HG02885 (cell line): ENCODE measurements at regions not wholly inside any gene's neighbourhood (a gene's known extent, or its start where the extent isn't known, plus 50 kb on each side); places are given as distances from the start of the nearest gene placed in this dataset.

ENCODE experiments used
- ATAC-seq: cut with Tn5 transposase; IDR thresholded peaks from one replicate; pipeline ENCODE4 v1.9.1; 2021; ENCODE audit warnings: mild to moderate bottlenecking; ENCODE audit not compliant: unreplicated experiment, poor library complexity

DNA sequence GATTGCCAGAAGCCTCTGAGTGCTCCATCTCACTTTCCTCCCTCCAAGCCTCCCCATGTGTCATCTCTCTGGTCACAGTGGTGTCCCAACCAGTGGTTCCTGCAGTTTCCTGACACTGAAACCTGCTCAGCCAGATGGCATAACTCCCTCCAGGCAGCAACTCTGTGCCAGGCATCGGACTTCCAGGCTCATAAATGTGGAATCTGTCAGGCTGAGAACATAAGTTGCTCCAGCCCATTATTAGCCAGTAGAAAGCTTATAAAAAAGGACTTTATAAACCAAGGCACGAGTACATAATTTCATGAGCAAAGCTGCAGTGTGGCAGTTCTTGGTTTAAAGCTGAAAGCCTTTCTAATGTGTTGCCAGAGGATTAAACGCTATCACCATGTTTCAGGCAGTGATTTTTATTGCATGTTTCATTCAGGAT lies 194.3 kb downstream of the DACT1 start:
- ATAC-seq = no peak

DNA sequence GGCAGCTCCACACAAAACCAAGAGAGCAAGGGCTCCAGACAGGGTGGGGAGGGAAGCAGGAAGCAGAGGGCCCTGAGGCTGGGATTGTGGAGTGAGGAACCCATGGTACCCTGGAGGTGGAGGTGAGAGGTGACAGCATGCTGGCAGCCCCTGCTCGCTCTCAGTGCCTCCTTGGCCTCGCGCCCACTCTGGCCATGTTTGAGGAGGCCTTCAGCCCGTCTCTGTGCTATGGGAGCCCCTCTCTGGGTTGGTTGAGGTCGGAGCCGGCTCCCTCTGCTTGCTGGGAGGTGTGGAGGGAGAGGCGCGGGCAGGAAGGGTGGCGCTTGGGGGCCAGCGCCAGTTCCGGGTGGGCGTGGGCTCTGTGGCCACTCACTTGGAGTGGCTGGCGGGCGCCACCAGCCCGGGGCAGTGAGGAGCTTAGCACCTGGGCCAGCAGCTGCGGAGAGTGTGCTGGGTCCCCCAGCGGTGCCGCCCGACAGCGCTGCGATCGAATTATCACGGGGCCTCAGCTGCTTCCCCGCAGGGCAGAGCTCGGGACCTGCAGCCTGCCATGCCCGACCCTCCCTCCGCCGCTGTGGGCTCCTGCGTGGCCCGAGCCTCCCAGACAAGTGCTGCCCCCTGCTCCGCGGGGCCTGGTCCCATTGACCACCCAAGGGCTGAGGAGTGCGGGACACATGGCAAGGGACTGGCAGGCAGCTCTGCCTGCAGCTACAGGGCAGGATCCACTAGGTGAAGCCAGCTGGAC lies 196.0 kb downstream of the DACT1 start:
- no peak for ATAC-seq

DNA sequence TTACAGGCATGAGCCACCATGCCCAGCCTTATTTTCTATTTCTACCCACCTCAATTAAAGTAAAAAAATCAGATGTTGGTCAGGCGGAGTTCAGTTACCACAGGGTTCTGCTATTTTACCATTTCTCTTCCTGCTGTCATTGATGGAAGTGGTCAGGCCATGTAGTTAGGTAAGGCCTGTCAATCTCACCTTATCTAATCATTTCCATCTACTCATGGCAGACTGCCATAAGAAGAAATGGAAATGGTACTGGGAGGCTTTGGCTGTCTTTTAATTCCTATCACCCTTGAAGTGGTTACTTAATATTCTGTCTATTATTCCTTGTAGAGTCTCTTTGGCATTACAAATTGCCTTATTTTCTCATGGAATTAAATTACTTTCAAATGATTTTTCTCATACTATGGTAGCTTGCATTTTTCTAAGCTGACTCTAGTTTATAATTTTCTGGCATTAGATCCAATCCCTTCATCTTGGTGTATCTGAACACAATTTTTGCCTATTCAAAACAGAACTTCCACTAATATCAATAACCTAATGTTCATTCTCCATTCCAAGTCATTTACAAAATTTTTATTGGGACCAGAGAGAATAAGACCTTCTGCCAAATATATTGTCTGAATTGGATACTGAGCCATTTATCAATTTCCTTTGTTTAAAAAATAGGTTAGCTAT lies 198.7 kb downstream of the DACT1 start:
- no peak for ATAC-seq

DNA sequence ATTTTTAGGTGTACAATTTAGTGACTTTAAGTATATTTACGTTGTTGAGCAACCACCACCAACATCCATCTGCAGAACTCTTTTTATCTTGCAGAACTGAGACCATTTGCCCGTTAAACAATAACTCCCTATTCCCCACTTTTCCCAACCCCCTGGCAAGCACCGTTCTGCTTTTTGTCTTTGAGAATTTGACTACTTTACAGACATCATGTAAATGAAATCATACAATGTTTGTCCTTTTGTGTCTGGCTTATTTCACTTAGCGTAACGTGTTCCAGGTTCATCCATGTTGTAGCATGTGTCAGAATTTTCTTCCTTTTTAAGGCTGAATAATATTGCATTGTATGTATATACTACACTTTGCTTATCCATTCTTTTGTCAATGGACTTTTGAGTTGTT lies 201.5 kb downstream of the DACT1 start:
- no peak for ATAC-seq

- ATAC-seq = no peak
Measured at GRCh38 chr14:58844544-58844943, 206.8 kb downstream of the DACT1 start.

DNA sequence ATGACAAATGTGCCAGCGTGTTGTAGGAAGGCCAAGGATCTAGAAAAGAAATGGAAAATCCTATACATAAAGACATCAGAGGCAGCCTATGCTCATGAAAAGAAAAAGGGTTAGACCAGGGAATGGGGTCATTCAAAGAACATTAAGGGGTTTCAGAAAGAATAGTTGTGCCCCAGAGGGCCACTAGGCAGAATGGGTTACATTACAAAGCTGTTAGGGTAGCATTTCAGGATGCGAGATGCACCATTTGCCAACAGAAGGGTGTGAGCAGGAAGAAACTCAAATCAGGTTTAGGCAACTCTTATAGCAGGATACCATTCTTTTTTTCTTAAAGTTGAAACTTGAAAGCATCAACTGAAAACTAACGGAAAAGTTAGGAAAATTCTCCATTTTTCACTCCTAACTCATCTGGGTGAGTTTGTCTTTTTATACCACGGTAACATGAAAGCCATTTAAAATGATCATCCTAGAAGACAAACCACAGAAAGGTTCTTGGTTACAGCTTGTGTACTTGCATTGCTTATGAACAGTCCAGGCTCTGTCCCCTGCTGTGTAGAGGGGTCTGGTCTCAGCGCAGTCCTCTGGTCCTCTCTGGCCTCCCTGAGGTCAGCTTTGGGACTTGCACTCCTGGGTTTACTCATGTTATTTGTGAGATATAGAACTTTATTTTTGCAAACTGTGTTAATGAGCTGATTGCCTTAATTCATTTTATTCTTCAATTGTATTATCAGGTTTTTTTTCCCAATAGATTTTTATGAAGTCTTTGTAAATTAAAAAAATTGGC lies 209.1 kb downstream of the DACT1 start:
- ATAC-seq = no peak

DNA sequence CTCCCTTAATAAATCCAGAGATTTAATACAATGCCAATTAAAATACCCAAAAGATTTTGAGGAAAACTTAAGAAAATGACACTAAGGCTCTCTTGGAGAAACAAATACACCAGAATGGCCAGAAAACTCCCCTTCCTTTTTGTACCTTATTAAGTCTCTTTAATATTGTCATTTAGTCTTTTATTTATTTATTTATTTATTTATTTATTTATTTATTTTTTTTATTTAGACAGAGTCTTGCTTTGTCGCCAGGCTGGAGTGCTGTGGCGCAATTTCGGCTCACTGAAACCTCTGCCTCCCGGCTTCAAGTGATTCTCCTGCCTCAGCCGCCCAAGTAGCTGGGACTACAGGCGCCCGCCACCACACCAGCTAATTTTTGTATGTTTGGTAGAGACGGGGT lies 210.6 kb downstream of the DACT1 start:
- no peak for ATAC-seq

- ATAC-seq = no peak
Measured at GRCh38 chr14:58849601-58850000, 211.8 kb downstream of the DACT1 start.

- ATAC-seq = no peak
Measured at GRCh38 chr14:58850011-58850410, 212.2 kb downstream of the DACT1 start.

DNA sequence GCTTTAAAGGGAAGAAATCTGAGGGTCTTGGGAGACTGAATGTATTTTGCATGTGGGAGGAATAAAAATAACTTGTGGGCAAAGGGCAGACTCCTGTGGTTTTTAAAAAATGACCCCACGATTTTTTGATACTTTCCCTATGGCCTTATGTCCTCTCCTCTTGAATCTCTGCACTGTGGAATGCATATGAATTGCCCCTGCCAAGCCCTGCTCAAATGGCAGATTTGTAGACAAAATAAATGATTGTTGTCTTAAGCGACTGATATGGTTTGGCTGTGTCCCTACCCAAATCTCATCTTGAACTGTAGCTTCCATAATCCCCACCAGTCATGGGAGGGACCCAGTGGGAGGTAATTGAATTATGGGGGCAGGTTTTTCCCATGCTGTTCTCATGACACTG lies 223.8 kb downstream of the DACT1 start:
- no peak for ATAC-seq

- no peak for ATAC-seq
Measured at GRCh38 chr14:58862416-58863160, 224.8 kb downstream of the DACT1 start.

DNA sequence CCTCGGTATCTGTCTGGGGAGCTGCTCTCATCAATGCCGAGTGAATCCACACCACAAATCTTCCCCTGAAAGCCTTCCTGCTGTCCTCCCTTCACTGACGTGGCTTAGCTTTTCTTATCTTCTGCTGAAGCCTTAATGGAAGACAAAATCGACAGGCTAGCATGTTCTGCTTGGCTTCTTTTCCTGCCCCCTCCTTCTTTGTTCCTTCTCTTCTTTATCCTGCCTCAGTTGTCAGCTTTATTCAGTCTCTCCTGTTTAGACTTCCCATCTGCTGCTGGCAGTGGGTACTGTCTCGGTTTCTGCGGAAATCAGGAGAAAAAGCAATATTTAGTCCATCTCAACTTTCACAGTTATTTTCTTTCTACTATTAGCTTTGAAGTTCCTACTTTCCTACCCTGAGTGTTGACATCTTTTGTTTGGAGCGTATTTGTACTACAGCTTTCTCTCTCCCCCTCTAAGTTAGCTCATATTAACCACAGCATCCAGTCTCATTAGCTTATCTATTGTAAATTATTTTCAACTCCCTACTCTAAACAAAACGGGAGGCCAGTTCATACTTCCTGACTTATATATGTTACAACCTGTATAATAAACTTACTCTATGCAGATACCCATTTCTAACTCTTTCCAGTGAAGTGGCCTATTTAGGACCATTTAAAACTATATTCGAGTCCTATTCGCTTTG lies 226.0 kb downstream of the DACT1 start:
- ATAC-seq = no peak

- no peak for ATAC-seq
Measured at GRCh38 chr14:58864751-58865513, 227.2 kb downstream of the DACT1 start.

DNA sequence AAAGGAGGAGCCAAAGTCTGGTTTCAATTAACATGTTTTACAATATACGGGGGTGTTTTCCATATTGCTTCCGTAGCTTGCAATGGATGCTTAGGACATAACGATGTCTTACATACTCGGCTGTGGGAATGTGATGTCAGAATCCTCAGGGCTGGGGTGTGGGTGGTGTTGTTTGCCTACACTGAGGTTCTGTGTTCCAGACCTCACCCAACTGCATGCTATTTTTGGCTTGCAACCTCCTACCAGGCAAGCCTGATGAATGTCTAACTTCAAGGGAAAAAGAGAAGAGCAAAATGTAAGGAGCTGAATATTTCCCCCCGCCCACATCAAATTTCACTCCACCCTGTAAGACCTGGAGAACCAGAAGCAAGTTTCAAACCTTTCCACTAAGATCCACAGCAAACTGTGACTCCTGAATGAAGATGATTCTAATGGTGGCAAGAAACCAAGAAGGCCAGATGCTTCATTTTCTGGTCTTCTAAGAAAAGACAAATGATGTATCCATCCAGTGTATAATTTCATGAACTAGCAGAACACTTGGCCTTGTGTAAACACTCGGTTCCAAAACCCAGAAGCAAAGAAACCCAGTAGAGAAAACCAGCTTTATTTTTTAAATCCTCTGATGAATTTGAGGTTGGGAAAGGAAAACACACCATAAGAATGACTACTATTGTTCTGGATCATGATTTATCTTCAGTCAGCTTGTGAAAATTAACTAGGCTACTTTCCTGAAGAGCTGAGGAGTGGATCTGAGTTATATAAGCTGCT lies 227.9 kb downstream of the DACT1 start:
- no peak for ATAC-seq

DNA sequence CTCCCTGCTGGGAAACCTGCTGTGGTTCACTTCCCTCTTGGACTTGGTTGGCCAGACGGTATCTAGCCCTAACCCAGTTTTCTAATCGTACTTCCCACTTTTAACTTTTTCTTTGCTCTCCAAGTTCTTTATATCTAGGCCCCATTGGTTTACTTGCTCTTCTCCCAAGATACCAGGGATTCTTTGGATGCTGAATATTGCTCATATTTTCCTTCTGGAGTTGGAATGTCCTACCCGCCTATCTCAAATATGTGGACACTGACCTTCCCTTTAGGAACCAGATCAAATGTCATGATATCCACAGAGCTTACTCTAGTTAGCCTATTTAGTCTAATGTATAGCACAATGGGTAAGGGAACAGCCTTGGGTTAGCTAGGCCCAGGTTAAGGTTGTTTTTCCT lies 228.6 kb downstream of the DACT1 start:
- ATAC-seq = no peak

- ATAC-seq = no peak
Measured at GRCh38 chr14:58870961-58871360, 233.2 kb downstream of the DACT1 start.

DNA sequence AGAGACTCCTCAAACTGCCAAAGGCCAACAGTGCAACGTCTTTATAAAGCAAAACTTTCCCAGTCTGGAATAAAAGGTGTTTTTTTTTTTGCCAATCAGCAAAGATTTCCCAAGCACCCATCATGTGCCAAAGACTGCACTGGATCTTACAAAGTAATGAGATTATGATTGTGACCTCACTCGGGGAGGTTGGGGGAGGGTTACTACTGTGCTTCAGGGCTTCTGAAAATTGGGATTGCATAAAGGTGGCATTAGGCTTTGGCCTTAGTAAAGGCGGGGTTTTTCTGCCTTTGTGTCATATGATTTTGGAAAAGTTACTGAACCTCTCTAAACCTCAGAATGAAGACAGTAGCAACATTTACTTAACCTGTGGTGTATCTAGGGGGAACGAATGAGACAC lies 233.8 kb downstream of the DACT1 start:
- no peak for ATAC-seq

DNA sequence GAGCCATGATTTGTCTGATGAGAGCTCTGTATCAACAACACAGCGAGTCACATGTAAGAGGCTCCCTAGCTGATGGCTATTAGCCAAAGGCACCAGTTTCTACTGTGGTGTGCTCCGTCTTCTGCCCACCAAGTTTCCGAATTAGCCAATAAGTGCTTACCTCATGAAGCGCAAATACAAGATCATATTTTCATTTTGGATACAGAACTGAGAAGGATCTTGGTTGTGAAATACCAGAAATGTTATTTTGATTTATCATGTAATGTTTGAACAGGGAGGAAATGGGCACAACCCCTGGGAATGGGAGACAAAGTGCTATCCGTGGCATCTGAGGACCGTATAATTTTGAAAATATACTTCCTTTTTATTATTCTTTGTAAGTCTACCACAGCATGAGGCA lies 234.3 kb downstream of the DACT1 start:
- no peak for ATAC-seq
